GM20431 (cell line): ENCODE measurements at regions not wholly inside any gene's neighbourhood (a gene's known extent, or its start where the extent isn't known, plus 50 kb on each side); places are given as distances from the start of the nearest gene placed in this dataset.

Experiments
- in situ Hi-C: fragments of 300-500 bp; cut with MseI, MboI; formaldehyde crosslinking; loops from one replicate; pipeline ENCODE4 v1.15.0; 2020; ENCODE audit warnings: low sequenced_read_pairs; ENCODE audit not compliant: unreplicated experiment

- in situ Hi-C loops: no loop called here
These were observed 68.3 kb upstream of the BCAR3 start for GRCh38 chr1:93749894-93750301.

GRCh38 chr1:93749487-93749886 is 67.8 kb upstream of the BCAR3 start:
- in situ Hi-C loops: no loop called here

- in situ Hi-C loops: no loop called here
These were observed 64.6 kb upstream of the BCAR3 start for GRCh38 chr1:93746021-93746812.

GRCh38 chr1:93744299-93744988 is 62.8 kb upstream of the BCAR3 start:
- in situ Hi-C loops: no loop called here

- in situ Hi-C loops: no loop called here
These were observed 61.8 kb upstream of the BCAR3 start for GRCh38 chr1:93743465-93743864.

GRCh38 chr1:93740601-93741031 is 59.0 kb upstream of the BCAR3 start:
- in situ Hi-C loops: no loop called here

GRCh38 chr1:93740157-93740556 is 58.5 kb upstream of the BCAR3 start:
- in situ Hi-C loops: no loop called here

- in situ Hi-C loops: no loop called here
These were observed 57.8 kb upstream of the BCAR3 start for GRCh38 chr1:93739472-93739871.

- in situ Hi-C loops: no loop called here
These were observed 57.3 kb upstream of the BCAR3 start for GRCh38 chr1:93738926-93739325.

- in situ Hi-C loops: no loop called here
These were observed 56.5 kb upstream of the BCAR3 start for GRCh38 chr1:93738075-93738622.

GRCh38 chr1:93735722-93736121 is 54.1 kb upstream of the BCAR3 start:
- in situ Hi-C loops: no loop called here

- in situ Hi-C loops: no loop called here
These were observed 53.4 kb upstream of the BCAR3 start for GRCh38 chr1:93734999-93735398.

GRCh38 chr1:93733340-93733739 is 51.7 kb upstream of the BCAR3 start:
- in situ Hi-C loops: no loop called here

- in situ Hi-C loops: no loop called here
These were observed 50.9 kb upstream of the BCAR3 start for GRCh38 chr1:93732514-93732913.
